Caki2 (cell line): ENCODE measurements at regions not wholly inside any gene's neighbourhood (a gene's known extent, or its start where the extent isn't known, plus 50 kb on each side); places are given as distances from the start of the nearest gene placed in this dataset.
"Not testable (repeated sequence)": the region's sequence is repeated elsewhere in the genome, so short reads cannot be mapped to it uniquely, and the experiment has no call there.

Experiments
- DNase-seq: peaks from one replicate; pipeline ENCODE4 v3.0.0-alpha.2; 2015; ENCODE audit warnings: low read depth
- in situ Hi-C: cut with HindIII; loops from 2 replicates; pipeline ENCODE4 v1.10.0; 2016; ENCODE audit warnings: low sequenced_read_pairs, low pct_unique_long_range_greater_than_20kb, mixed read lengths

DNA sequence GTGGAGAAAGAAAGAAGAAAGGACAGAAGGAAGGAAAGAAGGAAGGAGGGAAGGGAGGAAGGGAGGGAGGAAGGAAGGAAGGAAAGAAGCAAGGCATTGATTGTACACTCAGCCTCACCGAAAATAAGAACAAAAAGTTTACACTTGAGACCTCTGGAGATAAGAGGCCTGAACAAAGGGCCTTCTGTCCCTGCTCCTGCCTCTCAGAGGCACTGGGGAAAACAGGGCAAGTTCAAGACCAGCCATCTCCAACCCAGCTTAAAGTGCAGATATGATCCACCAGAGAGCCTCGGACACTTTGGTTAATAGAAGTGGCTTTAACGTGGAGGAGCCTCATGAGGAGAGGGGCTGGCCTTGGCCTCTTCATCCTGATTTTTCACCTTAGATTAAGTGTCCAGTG is 582.9 kb upstream of the PPP2R3A start:
- no peak for DNase-seq
- in situ Hi-C loops, result no loop called here

DNA sequence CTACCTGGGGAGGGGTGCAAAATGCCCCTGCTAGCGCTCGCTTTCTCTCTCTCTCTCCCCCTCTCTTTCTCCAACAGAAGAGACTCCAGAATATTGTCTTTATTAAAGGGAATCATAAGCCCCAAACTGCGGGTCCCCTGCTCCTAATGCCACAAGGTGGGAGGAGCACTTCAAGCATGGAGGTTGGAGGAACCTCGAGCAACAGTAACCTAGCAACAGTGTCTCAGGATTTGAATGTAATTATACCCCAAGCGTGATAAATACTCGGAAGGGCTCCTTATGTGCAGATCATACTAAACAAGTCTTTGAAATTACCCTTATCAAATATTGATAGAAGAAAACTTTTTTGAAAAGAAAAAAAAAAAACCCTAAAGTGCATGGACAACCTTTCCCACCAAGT is 582.2 kb upstream of the PPP2R3A start:
- no peak for DNase-seq
- in situ Hi-C loops, result no loop called here

DNA sequence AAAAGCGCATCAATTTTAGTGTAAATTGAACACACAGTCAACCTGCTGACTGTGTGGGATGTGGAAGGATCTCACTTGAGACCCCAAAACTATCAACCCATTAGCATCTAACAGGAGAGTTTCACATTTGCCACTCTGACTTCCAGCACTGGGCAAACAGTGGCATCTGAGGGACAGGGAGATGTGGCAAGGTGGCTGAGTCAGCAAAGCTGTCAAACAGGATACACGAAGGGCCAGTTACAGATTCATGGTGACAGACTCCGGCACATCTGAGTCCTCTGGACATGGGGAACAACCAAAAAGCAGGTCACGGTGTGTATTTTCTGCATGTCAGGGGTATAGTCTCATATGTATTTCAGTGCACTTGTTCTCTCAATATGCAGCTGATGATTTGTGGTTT is 573.4 kb upstream of the PPP2R3A start:
- no peak for DNase-seq
- in situ Hi-C loops, result no loop called here

DNA sequence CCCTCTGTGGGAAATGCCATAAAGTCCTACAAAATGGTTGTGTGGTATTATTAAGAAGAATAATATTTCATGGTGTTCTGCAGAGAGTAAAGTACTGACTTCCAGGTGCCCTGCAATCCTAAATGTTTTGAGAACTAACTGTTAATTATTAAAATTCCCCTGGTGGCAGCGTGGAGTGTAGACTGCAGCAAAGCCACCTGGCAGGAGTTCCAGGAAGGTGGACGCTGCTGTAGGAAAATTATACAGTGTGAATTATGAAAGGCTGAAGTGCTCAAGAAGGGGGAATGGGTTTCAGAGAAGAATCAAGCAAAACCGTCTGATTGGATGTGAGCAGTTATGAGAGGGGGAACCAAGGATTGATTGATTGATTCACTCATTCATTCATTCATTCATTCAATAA is 572.4 kb upstream of the PPP2R3A start:
- DNase-seq, result no peak
- in situ Hi-C loops, result no loop called here

DNA sequence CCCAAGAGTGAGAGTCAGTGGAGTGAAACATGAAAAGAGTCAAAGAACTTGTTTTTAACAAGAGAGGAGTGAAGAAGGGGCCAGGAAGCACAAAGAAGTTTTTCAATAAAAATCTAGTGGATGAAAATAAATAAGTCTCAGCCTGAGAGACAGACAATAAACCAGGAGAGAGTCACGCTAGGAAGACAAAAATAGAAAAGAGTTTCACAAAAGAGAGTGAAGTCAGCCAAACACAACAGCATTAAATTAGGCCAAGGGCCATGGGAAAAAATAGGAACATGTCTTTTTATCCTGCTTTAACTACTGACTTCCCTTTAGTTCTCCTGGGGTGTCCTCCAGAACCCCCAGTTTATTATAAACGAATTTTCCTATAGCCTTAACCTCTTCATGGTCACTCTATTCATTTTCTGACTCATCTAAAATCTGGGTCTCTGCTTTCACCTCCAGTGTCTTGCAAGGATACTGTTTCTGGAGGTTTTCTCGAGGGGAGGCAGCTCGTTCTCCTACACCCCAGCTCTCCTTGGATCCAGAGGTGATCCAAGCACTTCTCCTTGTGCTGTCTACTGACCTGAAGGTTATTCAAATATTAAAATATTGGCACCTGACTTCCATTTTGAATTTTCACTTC is 571.5 kb upstream of the PPP2R3A start:
- in situ Hi-C loops, result no loop called here
- no peak for DNase-seq

DNA sequence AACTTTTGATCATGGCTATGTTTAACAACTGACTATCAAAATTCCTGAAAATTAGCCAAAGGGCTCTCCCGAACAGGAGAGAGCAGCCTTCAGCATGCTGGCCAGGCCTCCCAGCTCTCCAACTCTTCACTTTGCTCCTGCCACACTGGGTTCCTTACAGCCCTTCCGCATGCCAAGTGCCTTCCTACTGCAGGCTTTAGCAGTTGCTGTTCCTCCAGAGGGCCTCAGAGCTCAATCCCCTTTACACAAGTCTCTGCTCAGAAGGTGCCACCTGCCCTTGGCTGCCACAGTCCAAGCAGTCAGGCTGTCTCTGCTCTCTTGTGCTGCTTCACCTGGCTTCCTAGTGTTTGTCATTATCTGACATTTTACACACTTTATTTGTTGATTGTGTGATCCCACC is 553.1 kb upstream of the PPP2R3A start:
- in situ Hi-C loops, result no loop called here
- DNase-seq, result no peak

DNA sequence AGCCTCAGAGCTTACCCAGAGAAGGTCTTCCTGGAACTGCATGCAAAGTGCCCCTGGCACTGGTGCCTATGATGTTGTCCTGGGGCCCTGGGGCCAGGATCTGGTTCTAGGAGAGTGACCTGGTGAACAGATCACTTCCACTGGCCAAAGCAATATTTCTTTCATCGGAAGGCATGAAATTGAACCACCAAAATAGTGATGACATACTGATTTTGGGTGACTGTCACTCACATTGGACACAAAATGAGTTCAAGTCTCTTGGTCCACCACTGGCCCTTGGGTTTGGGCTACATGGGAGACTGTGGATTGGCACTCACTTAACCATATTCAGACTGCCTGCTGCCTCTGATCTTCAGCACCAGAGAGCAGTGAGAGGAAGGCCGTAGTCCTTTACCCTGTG is 549.3 kb upstream of the PPP2R3A start:
- DNase-seq, result no peak
- in situ Hi-C loops, result no loop called here

DNA sequence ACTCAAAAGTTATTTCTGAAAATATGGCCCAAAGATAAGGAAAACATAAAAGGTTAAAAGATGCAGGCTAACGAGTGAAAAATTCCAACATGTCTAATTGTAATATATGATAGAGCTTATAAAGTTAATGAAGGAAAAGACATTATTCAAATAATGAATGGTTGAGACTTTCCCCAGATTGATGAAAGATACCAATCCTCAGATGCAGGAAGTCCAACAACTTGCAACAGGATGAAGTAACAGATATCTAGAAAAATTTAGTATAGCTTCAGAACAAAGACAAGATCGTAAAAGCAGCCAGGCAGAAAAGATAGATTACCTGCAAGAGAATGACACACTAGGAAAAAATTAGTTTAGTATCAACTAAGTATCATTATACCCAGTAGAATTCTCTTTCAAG is 546.4 kb upstream of the PPP2R3A start:
- in situ Hi-C loops, result no loop called here
- DNase-seq, result no peak

DNA sequence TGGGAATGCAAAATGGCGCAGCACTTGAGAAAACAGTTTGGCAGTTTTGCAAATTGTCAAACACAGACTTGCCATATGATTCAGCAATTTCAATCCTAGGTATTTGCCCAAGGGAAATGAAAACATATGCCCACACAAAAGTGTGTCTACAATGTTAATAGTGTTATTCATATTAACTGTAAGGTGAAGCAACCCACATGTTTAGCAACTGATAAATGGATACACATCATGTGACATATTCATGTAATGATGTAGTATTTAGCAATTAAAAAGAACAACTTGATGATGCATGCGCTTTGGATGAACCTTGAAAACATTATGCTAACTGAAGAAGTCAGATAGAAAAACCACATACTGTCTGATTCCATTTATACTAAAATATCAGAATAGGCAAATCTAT is 539.0 kb upstream of the PPP2R3A start:
- DNase-seq, result no peak
- in situ Hi-C loops, result no loop called here

DNA sequence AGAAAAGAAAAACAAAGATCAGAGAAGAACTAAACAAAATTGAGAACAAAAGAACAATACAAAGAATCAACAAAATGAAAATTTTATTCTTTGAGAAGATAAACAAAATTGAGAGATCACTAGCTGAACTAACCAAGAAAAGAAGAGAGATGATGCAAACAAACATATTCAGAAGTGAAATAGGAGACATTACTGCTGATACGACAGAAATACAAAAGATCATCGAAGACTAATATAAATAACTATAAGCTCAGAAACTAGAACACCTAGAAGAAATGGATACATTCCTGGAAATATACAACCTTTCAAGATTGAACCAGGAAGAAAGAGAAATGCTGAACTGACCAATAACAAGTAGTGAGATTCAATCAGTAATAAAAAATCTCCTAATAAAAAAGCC is 533.1 kb upstream of the PPP2R3A start:
- no peak for DNase-seq
- in situ Hi-C loops, result no loop called here

DNA sequence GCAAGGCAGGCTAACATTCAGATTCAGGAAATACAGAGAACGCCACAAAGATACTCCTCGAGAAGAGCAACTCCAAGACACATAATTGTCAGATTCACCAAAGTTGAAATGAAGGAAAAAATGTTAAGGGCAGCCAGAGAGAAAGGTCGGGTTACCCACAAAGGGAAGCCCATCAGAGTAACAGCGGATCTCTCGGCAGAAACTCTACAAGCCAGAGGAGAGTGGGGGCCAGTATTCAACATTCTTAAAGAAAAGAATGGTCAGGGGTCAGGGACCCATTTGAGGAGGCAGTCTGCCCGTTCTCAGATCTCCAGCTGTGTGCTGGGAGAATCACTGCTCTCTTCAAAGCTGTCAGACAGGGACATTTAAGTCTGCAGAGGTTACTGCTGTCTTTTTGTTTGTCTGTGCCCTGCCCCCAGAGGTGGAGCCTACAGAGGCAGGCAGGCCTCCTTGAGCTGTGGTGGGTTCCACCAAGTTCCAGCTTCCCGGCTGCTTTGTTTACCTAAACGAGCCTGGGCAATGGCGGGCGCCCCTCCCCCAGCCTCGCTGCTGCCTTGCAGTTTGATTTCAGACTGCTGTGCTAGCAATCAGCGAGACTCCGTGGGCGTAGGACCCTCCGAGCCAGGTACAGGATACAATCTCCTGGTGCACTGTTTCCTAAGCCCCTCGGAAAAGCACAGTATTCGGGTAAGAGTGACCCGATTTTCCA is 526.5 kb upstream of the PPP2R3A start:
- in situ Hi-C loops, result not testable (repeated sequence)

DNA sequence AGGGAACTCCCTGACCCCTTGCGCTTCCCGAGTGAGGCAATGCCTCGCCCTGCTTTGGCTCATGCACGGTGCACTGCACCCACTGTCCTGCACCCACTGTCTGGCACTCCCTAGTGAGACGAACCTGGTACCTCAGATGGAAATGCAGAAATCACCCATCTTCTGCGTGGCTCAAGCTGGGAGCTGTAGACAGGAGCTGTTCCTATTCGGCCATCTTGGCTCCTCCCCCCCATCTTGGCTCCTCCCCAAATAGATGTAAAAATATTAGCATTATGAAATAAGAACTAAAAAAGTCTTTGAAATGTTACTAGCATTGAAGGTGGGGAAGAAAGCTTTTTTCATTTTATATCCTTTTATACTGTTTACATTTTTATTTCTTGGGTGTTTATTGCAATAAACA is 525.9 kb upstream of the PPP2R3A start:
- DNase-seq, in situ Hi-C loops: not testable (repeated sequence)

More for the DNA sequence above, 526.5 kb upstream of the PPP2R3A start:
- DNase-seq, result not testable (repeated sequence)

DNA sequence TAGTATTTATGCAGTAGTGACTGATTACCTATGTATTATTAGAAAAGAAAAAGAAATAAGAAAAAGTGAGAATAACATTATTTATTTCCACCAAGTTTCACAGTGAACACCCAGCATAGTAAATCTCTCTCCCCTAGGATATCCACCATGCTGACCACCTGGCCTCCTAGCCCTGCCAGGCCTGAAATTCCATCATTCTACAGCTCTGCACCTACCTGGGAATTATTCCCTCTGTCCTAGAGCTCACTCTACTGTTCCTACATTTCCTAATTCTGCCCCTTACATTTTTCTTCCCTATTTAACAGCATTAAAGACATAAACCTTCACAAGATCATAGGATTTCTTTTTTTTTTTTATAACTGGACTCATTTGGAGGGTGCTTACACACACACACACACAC is 525.3 kb upstream of the PPP2R3A start:
- no peak for DNase-seq
- in situ Hi-C loops, result no loop called here

DNA sequence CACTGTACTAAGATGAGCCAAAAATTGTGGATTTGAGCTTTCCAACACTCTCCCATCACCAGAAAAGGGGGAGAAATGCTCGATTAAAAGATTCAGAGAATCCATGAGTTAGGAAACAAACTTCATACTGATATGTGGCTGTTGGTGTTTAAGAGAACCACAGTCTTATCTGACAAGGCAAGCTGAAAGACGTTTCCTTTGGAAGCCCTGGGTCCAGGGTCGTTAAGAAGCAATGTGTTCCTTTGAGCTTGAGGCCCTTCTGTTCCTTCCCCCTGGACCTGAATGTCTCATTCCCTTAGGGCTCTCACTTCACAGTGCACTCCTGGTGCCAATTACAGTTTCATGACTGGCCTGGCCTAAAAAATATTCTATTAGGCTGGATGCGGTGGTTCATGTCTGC is 524.8 kb upstream of the PPP2R3A start:
- in situ Hi-C loops, result no loop called here
- no peak for DNase-seq

DNA sequence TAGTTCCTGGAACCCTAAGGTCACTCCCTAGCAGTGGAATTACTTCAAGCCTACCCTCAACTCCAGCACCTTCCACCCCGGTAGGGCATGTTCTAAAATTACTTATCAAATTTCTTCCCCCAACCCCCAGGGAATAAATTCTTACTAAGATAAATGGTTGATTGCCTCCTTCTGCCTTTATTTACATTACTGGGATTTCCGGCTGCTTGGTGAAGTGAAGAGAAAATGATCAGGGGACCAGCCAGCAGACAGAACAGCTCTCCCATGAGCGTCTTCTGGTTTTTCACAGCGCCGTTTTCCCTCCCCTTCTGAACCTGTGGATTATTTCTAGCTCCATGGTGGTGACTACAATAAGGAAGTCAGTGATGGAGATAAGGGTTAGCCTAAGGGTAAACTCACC is 521.5 kb upstream of the PPP2R3A start:
- in situ Hi-C loops, result no loop called here
- no peak for DNase-seq

DNA sequence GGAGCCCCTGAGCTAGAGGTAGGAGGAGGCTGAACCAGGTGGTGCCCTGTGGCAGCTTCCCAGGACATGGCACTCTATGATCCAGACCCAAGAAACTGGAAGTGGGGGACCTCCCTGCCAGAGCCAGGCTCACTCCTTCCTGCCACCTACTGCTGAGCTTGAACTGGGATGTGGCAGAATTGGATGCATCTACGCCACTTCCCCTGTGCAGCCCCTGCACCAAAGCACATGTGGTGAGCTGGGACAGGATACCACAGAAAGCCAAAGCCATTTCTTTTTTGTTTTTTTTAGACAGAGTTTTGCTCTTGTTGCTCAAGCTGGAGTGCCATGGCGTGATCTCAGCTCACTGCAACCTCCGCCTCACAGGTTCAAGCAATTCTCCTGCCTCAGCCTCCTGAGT is 518.0 kb upstream of the PPP2R3A start:
- in situ Hi-C loops, result no loop called here

DNA sequence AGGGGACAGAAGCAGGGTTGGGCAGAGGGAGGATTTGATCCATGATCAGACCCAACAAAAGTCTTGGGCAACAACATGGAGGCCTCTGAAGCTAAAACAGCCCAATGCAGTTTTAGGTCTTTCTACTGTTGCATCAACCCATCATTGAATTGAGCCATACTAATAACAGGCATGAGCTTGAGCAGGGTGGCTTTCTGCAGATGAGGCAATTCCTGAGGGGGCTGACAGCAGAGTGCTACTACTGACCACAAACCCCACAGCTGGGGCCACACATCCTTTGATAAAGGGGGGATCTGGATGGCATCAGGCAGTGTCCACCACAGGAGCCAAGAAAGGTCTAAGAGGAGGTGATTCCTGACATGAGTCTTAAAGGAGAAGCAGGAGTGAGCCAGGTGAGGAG is 517.0 kb upstream of the PPP2R3A start:
- no peak for DNase-seq
- in situ Hi-C loops, result no loop called here

More for the DNA sequence above, 518.0 kb upstream of the PPP2R3A start:
- DNase-seq, result no peak

DNA sequence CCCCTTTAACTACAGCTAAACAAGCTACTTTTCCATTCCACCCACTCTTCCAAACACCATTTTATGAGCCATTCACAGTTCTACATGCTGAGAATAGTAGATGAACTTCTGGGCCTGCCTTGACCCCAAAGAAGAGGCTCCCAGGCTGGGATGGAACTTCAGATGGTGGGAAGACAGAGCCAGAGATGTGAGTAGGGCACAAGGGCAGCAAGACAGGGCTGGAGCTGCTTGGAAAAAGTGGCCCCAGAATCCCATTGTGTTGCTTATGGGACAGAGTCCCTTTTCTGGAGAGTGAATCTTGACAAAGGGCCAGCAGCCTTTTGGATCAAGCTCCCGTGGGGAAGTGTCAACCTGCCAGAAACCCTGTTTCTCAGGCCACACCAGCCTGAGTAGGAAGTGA is 516.5 kb upstream of the PPP2R3A start:
- no peak for DNase-seq
- in situ Hi-C loops, result no loop called here

DNA sequence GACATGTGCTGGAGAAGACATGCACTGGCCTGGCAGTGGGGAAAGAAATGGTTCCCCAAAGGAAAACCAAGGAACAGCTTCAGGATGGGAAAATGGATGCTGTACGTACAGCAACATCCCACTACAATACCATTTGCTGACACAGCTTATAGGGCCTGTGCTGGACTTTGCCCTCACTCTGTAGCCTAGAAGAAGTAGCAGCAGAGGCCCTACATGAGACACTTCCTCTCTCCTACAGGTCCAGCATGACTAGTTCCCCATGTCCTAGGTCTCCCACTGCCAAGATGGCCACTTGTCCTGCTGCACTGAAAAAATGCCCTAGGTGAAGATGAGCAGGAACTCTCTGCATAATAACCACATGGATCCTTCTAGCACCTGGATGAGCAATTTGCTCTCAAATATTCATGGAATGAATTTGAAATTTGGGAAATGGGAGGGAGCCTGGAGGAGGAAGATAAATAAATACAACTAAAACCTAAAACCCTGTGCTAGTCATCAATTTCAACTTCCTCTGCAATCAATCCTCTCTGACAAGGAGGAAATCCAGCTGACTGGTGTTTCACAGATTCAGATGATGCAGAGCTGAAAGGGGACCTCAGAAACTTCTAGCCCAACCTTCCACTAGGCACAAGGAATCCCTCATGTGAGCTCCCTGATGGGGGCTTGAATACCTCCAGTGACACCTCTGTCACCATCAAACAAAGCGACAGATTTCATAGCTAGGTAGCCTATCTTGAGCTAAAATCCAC is 514.3 kb upstream of the PPP2R3A start:
- in situ Hi-C loops, result no loop called here
- DNase-seq, result no peak

DNA sequence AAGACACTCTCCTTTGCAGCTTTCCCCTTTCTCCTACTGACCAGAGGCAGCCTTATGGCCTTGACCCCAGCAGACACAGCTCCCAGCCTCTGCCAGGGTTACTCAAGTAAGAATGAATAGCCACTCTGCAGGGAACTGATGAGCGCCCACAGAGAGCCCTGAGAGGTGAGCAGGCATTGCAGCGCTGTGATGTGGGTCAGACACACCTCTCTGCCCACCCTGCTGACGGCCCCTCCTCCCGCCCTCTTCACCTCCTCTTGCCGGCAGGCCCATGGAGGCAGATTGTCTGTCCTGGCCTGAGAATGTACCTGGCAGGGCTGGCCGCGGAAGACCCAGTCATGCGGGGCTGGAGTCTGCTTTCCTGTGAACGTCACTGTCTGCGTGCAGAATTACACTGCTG is 512.6 kb upstream of the PPP2R3A start:
- in situ Hi-C loops, result no loop called here
- no peak for DNase-seq
